Stimulated activated CD4-positive, alpha-beta T cell treated with anti-CD3 and anti-CD28 coated beads, Interleukin-2, amount 100 ng/mL, for 48 hours (primary cell): ENCODE measurements at regions not wholly inside any gene's neighbourhood (a gene's known extent, or its start where the extent isn't known, plus 50 kb on each side); places are given as distances from the start of the nearest gene placed in this dataset.
"Not testable (repeated sequence)": the region's sequence is repeated elsewhere in the genome, so short reads cannot be mapped to it uniquely, and the experiment has no call there.

Experiments used
- DNase-seq, 2 donors: peaks; one replicate each; pipeline ENCODE4 v3.0.0-alpha.2; 2020

GRCh38 chr20:1742049-1742434, 84.5 kb upstream of the SIRPG start:
- DNase-seq, result not testable (repeated sequence)

DNA sequence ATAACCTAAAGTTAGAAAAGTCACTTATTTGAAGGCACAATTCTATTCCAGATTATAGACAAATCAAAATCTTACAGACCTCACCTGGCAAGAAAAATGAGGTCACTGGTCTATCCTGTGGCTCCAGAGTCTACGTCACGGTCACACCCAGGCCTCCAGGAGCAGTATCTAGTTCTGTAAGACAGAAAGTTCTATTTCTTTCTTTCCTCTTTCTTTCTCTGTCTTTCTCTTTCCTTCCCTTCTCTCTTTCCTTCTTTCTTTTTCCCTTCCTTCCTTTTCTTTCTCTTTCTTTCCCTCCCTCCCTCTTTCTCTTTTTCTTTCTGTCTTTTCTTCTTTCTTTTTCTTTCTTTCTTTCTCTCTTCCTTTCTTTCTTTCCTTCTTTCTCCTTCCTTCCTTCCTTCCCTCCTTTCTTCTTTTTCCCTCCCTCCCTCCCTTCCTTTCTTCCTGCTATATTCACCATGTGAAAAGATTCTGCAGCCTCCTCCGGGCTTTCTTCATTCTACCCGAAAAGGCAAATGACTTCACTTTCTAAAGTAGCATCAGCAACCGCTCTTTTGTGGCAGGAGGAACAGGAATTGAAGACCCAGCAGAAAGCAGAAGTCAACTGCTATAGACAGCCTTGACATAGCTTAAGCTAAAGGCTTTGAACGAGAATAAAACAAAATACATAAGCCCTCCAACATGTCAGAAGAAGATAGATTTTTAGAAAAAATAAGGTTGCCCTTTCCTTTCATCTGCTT, 83.9 kb upstream of the SIRPG start:
- no peak for DNase-seq

DNA sequence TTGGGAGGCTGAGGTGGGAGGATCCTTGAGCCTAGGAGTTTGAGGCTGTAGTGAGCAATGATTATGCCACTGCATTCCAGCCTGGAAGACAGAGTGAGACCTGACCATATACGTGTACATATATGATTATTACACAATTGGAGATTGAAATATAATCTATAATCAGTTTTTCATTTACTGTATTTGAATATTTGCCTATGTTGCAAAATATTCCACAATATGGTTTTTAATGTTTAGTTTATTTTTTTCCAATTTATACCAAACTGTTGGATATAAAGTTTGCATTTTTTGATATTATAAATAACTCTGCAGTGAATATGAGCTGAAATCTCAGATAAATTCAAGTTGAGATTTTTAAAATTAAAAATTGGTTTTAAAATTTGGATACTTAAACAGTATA, 79.6 kb upstream of the SIRPG start:
- DNase-seq, result no peak

DNA sequence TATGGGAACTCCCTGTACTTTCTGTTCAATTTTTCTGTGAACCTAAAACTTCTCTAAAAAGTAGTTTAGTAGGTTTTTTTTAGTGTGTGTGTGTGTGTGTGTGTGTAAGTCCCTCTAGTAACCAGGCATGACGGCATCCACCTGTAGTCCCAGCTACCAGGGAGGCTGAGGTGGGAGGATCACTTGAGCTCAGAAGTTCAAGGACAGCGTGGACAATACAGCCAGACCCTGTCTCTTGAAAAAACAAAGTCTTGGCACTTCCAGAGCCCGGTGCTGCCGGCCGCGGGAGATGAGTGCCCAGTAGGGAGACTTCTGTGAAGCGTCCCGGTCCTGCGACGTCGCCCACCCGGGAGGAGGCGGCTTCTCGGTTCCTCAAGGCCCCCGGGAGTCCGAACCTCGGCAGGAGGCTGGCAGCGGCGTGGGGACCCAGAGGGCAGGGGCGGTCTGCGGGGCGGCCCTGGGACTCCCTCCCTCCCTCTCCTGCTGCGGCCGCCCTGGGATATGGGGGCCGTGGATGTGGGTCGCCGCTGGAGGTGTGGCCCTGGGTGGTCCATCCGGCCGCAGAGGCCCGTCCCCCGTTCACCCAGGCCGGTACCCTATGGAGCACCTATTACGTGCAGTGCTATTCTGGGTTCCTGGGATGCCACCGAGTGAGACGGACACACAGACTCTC, 78.0 kb upstream of the SIRPG start:
- no peak for DNase-seq

GRCh38 chr20:1734269-1734858, 76.8 kb upstream of the SIRPG start:
- peak in 1 of 2 donors; percentile 28 for DNase-seq

DNA sequence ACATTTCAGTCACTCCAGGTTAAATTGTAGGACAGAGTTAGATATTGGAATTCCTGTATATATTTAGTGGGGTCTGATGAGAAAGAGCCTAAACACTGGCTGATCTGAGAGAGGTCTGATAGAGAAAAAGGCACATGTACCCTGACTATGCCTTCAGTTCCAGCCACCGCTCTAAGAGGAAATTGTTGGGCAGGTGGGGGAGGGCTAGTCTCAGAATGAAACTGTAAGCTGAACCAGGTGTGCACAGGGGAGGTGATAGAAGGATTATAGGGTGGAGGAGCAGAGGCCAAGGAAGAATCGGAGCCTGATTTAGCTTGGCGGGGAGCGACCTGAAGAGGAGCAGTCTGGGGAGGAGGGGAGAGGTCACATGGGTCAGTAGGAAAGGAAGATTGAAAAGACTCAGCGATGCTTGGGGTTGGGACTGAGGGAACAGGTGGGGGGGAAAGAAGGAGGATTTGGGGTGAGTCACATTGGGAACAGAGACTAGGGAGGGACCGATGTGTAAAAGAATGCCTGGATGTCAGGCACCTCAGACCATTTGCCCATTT, 74.3 kb upstream of the SIRPG start:
- not testable (repeated sequence) for DNase-seq

GRCh38 chr20:1730981-1731711, 73.6 kb upstream of the SIRPG start:
- not testable (repeated sequence) for DNase-seq

GRCh38 chr20:1727303-1727702, 69.7 kb upstream of the SIRPG start:
- DNase-seq, result not testable (repeated sequence)

DNA sequence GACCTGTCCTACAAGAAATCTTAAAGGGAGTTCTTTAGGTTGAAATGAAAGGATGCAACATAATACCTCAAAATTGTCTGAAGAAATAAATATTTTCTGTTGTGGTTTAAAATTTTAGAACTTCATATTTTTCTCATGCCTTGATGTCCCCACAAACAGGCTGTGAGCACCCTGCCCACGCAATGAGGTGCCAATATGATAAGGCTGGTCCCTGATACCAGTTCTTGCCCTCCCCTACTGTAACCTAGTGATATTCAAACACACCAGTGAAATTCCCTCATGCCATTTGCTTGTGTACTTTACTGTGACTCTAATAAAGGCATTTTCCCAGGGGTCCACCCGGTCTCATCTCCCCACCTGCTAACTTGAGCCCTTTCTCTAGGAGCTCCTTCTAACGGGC, 67.3 kb upstream of the SIRPG start:
- DNase-seq, result no peak

DNA sequence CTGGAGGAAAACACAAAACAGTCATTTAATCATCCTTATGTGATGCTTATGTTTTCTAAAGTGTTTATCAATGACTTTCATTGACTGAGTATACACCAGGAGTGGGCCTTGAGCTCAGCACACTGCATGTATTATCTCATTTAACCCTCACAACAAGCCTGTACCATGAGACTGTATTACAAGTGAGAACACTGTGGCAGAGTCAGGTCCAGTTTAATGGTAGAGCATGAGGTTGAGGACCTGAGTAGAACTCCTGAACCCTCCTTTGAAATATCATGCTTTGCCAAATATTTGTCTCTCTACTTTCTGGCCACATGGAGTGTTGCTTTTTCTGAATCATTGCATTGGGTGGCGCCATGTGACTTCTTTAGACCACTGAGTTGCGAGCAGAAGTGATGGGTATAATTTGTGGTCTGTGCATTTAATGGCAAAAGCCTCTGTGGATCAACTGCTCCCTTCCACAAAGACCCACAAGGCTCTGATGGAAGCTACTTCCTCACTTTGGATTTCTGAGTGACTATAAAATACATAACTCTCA, 65.0 kb upstream of the SIRPG start:
- no peak for DNase-seq

DNA sequence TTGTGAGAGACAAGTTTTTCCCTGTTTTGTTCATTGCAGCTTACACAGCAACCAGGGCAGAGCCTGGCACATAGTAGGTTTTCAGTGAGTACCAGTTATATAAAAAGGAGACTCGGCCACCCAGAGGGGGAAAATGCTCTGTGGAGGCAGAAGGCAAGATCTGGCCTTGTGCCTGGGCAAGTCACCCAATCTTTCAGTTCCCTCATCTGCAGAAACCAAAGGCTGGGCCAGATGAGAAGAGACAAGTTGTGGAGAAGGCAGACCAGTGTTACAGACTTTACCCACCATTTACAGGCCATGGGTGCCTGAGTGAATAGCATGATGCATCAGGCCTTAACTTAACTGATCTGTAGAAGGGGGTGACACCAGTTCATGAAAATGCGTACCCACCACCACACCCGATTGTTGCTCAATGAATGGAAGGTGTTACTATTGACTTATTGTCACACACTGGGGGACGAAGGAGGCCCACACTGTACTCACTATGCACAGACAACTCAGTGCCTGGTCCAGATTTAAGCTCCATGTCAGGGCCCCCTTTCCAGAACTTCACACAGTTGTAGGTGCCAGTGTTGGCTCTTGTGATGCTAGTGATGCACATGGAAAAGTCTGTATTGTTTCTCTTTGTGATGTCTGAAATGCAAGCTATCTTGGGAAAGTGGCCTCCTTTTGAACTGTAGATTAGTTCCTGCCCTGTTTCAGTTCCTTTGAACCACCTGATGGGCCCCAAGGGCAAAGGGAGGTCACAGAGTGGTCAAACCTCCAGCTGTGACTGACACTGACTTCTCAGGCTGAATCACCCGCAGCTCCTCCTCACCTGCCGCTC, 64.3 kb upstream of the SIRPG start:
- no peak for DNase-seq

- DNase-seq, result no peak
Measured at GRCh38 chr20:1720845-1721475, 63.4 kb upstream of the SIRPG start.

DNA sequence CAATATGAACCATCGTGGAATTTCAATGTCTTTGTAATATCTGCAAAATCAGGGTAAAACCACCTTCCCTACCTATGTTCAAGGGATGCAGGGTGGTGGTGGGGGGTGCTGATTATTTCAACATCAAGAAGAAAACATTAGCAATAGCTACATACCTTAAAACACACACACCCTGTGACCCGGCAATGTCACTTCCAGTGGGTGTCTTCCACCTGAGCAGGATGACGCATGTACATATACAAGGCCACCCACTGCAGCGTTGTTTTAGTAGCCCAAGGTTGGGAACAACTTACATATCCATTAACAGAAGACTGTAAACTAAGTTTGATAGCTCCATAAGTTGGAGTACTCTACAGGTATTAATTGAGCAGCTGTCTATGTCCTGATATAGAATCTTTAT, 62.6 kb upstream of the SIRPG start:
- DNase-seq, result no peak

- DNase-seq, result no peak
Measured at GRCh38 chr20:1718604-1719384, 61.2 kb upstream of the SIRPG start.

GRCh38 chr20:1712634-1713624, 55.4 kb upstream of the SIRPG start:
- no peak for DNase-seq

- no peak for DNase-seq
Measured at GRCh38 chr20:1711826-1712601, 54.4 kb upstream of the SIRPG start.

- no peak for DNase-seq
Measured at GRCh38 chr20:1711266-1711665, 53.7 kb upstream of the SIRPG start.

GRCh38 chr20:1710484-1710883, 52.9 kb upstream of the SIRPG start:
- DNase-seq, result no peak
